ENCODE measurements at regions not wholly inside any gene's neighbourhood (a gene's known extent, or its start where the extent isn't known, plus 50 kb on each side); places are given as distances from the start of the nearest gene placed in this dataset.

DNA sequence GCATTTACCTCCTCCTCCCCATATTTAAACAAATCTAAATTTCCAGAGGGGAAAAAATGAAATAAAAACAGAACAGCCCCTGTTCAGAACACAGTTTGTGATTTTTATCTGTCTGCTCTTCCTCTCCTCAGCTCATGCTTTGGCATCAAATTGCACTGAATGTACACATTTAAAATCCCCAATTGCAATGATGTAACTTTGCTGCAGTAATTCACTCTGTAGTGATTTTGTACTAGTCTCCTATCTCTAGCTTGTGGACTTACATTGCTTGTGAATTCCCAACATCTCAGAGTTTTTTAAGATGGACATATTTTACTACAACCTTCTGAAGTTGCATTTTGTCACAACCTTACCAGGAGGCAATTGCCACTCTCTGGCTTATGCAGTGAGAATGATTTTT is 81.6 kb upstream of the ROBO2 start:
- no peak for DNase-seq (ENCODE audit: low read depth in 1 of 2, low spot score in 1 of 2)
- no peaks in the 10 kb centered on the region for H3K36me3 ChIP-seq
- H3K4me1 ChIP-seq (ENCODE audit: low read depth), result no peaks in the 10 kb centered on the region
- peaks cover 50% of the 10 kb centered on the region for H3K27me3 ChIP-seq
- TF ChIP-seq, protein P1, sequence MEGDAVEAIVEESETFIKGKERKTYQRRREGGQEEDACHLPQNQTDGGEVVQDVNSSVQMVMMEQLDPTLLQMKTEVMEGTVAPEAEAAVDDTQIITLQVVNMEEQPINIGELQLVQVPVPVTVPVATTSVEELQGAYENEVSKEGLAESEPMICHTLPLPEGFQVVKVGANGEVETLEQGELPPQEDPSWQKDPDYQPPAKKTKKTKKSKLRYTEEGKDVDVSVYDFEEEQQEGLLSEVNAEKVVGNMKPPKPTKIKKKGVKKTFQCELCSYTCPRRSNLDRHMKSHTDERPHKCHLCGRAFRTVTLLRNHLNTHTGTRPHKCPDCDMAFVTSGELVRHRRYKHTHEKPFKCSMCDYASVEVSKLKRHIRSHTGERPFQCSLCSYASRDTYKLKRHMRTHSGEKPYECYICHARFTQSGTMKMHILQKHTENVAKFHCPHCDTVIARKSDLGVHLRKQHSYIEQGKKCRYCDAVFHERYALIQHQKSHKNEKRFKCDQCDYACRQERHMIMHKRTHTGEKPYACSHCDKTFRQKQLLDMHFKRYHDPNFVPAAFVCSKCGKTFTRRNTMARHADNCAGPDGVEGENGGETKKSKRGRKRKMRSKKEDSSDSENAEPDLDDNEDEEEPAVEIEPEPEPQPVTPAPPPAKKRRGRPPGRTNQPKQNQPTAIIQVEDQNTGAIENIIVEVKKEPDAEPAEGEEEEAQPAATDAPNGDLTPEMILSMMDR (IDR thresholded peaks at IDR 0.05; ENCODE audit: low read depth, low read length), result no peak
- H3K27ac ChIP-seq, result no peak overlapping the region
- no peak overlapping the region for H3K4me3 ChIP-seq
- H3K9me3 ChIP-seq (ENCODE audit: low read depth), result no peaks in the 10 kb centered on the region

DNA sequence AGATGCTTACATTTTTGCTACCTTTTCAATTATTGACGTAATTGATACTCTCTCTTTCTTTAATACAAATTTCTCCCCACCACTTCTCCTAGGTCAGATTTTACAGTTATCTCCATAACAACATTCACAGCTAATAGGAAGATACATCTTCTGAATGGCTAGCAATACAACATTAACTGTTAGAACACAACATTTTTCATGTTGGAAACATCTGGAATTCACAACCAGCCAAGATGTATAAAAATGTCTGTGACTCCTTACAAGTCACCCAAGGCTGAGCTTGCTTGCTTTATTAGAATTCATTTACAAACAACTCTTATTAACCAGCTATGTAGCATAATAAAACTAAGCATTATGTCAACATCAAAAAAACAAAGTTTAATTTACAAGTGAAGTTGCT is 81.0 kb upstream of the ROBO2 start:
- no peaks in the 10 kb centered on the region for H3K9me3 ChIP-seq (ENCODE audit: low read depth)
- no peaks in the 10 kb centered on the region for H3K4me1 ChIP-seq (ENCODE audit: low read depth)
- H3K27ac ChIP-seq, result no peak overlapping the region
- peaks cover 54% of the 10 kb centered on the region for H3K27me3 ChIP-seq
- DNase-seq (ENCODE audit: low read depth in 1 of 2, low spot score in 1 of 2), result no peak
- no peak overlapping the region for H3K4me3 ChIP-seq
- no peaks in the 10 kb centered on the region for H3K36me3 ChIP-seq
- TF ChIP-seq, protein P1 (IDR thresholded peaks at IDR 0.05; ENCODE audit: low read depth, low read length), result no peak

DNA sequence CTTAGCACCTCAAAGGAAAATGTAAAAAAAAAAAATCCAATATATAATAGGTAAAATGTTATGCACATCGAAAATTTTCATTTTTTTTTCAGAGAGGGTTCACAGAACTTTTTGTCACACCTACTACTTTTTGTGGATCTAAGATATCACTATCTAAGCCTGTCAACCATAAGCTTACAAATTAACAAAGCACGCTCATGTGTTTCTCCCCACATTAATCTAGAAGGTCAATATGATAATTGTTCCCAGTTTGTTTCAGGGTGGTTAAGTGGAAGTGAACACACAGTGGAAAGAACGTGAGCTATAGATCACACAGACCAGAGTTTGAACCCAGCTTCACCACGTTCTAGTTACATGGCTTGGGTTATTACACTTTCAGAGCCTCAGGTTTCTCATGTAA is 78.6 kb upstream of the ROBO2 start:
- TF ChIP-seq, protein P1 (IDR thresholded peaks at IDR 0.05; ENCODE audit: low read depth, low read length), result no peak
- H3K36me3 ChIP-seq, result no peaks in the 10 kb centered on the region
- no peak for DNase-seq (ENCODE audit: low read depth in 1 of 2, low spot score in 1 of 2)
- no peaks in the 10 kb centered on the region for H3K9me3 ChIP-seq (ENCODE audit: low read depth)
- H3K4me1 ChIP-seq (ENCODE audit: low read depth), result peaks cover 11% of the 10 kb centered on the region
- H3K27ac ChIP-seq, result no peak overlapping the region
- peaks cover 54% of the 10 kb centered on the region for H3K27me3 ChIP-seq
- H3K4me3 ChIP-seq, result no peak overlapping the region

DNA sequence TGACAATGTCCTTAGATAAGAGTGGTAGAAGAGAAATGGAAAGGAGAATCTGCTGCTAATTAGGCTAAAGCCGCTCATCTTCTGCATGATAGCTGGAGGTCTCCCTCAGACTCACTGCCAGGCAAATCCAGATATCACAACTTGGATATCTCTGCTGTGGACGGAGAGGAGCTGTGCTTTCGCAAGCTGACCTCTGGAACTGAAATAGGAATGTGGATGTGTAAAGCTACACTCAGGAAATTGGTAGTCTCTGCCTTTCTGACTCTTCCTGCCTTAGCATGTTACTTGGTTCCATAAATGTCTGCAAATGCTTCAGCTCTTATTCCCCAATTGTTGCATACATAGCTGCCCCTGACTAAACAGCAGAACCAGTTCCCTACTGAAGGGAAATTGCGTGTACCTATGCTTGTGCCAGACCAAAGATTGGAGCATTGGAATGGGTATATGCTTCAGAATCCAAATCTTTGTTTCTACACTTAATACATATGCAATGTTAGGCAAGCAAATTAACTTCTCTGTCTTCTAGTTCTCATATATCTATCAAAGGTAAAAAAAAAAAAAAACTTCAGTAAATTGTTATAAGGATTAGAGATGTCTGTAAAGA is 74.7 kb upstream of the ROBO2 start:
- TF ChIP-seq, protein P1 (IDR thresholded peaks at IDR 0.05; ENCODE audit: low read depth, low read length), result no peak
- peak in 1 of 2 donors; percentile 40 for DNase-seq (ENCODE audit: low read depth in 1 of 2, low spot score in 1 of 2)
- no peak overlapping the region for H3K4me3 ChIP-seq
- peaks cover 18% of the 10 kb centered on the region for H3K4me1 ChIP-seq (ENCODE audit: low read depth)
- H3K27ac ChIP-seq, result no peak overlapping the region
- peaks cover 37% of the 10 kb centered on the region for H3K27me3 ChIP-seq
- H3K36me3 ChIP-seq, result no peaks in the 10 kb centered on the region
- H3K9me3 ChIP-seq (ENCODE audit: low read depth), result no peaks in the 10 kb centered on the region

DNA sequence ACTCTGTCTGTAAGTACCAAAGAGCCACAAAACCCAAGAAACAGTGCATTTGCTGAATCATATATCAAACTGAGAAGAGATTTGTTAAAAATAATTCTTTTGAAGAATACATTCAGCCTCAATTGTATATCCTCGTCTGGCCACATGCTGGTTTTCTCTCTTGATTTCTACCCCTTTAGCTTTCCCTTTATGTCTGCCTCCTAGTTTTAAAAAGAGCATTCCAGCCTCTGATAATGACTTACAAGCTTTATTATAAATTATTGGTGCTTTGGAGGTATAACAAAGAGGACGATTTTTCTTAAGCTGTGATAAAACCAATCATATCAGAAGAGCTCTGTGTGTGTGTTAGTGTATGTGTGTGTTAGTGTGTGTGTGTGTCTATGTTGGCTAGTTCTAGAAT is 70.4 kb upstream of the ROBO2 start:
- H3K27me3 ChIP-seq, result peaks cover 9% of the 10 kb centered on the region
- TF ChIP-seq, protein P1 (IDR thresholded peaks at IDR 0.05; ENCODE audit: low read depth, low read length), result no peak
- no peak overlapping the region for H3K4me3 ChIP-seq
- no peak for DNase-seq (ENCODE audit: low read depth in 1 of 2, low spot score in 1 of 2)
- H3K27ac ChIP-seq, result no peak overlapping the region
- H3K4me1 ChIP-seq (ENCODE audit: low read depth), result peaks cover 20% of the 10 kb centered on the region
- H3K36me3 ChIP-seq, result no peaks in the 10 kb centered on the region
- no peaks in the 10 kb centered on the region for H3K9me3 ChIP-seq (ENCODE audit: low read depth)

Data from cardiac muscle cell (in vitro differentiated cells and primary cell).